ENCODE measurements at regions not wholly inside any gene's neighbourhood (a gene's known extent, or its start where the extent isn't known, plus 50 kb on each side); places are given as distances from the start of the nearest gene placed in this dataset.

DNA sequence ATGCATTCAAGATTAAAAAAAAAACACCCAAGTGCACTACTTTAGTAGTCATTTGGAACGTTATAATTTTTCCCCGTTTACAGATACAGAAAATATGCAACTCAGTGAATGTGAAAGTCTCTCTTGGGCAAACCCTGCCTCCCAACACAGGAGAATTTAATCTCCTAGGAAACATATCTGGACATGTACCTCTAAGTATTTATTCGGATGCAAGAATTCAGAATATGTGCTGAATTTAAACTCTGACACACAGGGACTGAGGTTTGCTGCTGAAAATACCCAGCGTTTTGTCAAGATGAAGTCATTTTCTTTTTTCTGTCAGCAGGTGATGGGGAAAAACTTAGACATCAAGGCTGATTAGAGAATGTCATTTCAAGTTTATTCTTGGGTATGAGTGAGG is 105.4 kb downstream of the ACKR3 start:
- no peak overlapping the region for H3K4me2 ChIP-seq (ENCODE audit: low read length)
- TF ChIP-seq POLR2AphosphoS5 (IDR thresholded peaks at IDR 0.05) (no peak), EP300 (conservative IDR thresholded peaks at IDR 0.05; ENCODE audit: poor library complexity, severe bottlenecking) (no peak), EZH2 (IDR thresholded peaks at IDR 0.05; ENCODE audit: borderline replicate concordance, insufficient read depth, low read length, poor library complexity, severe bottlenecking) (no peak), RAD21 (conservative IDR thresholded peaks at IDR 0.05) (no peak), MXI1 (conservative IDR thresholded peaks at IDR 0.05; ENCODE audit: poor library complexity, severe bottlenecking) (no peak), TAF1 (IDR thresholded peaks at IDR 0.05; ENCODE audit: low read depth) (no peak), SMC3 (conservative IDR thresholded peaks at IDR 0.05; ENCODE audit: poor library complexity) (no peak)
- TF ChIP-seq, protein P1, sequence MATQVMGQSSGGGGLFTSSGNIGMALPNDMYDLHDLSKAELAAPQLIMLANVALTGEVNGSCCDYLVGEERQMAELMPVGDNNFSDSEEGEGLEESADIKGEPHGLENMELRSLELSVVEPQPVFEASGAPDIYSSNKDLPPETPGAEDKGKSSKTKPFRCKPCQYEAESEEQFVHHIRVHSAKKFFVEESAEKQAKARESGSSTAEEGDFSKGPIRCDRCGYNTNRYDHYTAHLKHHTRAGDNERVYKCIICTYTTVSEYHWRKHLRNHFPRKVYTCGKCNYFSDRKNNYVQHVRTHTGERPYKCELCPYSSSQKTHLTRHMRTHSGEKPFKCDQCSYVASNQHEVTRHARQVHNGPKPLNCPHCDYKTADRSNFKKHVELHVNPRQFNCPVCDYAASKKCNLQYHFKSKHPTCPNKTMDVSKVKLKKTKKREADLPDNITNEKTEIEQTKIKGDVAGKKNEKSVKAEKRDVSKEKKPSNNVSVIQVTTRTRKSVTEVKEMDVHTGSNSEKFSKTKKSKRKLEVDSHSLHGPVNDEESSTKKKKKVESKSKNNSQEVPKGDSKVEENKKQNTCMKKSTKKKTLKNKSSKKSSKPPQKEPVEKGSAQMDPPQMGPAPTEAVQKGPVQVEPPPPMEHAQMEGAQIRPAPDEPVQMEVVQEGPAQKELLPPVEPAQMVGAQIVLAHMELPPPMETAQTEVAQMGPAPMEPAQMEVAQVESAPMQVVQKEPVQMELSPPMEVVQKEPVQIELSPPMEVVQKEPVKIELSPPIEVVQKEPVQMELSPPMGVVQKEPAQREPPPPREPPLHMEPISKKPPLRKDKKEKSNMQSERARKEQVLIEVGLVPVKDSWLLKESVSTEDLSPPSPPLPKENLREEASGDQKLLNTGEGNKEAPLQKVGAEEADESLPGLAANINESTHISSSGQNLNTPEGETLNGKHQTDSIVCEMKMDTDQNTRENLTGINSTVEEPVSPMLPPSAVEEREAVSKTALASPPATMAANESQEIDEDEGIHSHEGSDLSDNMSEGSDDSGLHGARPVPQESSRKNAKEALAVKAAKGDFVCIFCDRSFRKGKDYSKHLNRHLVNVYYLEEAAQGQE (IDR thresholded peaks at IDR 0.05; ENCODE audit: borderline replicate concordance), result no peak
- TF ChIP-seq, protein P2, sequence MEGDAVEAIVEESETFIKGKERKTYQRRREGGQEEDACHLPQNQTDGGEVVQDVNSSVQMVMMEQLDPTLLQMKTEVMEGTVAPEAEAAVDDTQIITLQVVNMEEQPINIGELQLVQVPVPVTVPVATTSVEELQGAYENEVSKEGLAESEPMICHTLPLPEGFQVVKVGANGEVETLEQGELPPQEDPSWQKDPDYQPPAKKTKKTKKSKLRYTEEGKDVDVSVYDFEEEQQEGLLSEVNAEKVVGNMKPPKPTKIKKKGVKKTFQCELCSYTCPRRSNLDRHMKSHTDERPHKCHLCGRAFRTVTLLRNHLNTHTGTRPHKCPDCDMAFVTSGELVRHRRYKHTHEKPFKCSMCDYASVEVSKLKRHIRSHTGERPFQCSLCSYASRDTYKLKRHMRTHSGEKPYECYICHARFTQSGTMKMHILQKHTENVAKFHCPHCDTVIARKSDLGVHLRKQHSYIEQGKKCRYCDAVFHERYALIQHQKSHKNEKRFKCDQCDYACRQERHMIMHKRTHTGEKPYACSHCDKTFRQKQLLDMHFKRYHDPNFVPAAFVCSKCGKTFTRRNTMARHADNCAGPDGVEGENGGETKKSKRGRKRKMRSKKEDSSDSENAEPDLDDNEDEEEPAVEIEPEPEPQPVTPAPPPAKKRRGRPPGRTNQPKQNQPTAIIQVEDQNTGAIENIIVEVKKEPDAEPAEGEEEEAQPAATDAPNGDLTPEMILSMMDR (IDR thresholded peaks at IDR 0.05; ENCODE audit: poor library complexity, severe bottlenecking), result no peak
- no peak overlapping the region for H2AFZ ChIP-seq (ENCODE audit: low read depth, low read length)
- H3K36me3 ChIP-seq (ENCODE audit: insufficient read depth, low read length), result no peaks in the 10 kb centered on the region
- no peaks in the 10 kb centered on the region for H3K9me2 ChIP-seq (ENCODE audit: insufficient read depth, low read length)
- no peak overlapping the region for H3K4me3 ChIP-seq (ENCODE audit: low read length)
- H3F3A ChIP-seq (ENCODE audit: insufficient read depth, low read length, poor library complexity, severe bottlenecking), result no peaks in the 10 kb centered on the region
- H3K9ac ChIP-seq (ENCODE audit: low read length), result no peak overlapping the region
- no peak overlapping the region for H3K27ac ChIP-seq (ENCODE audit: low read length)
- peaks cover 5% of the 10 kb centered on the region for H3K9me3 ChIP-seq (ENCODE audit: low read length)
- no peaks in the 10 kb centered on the region for H3K79me2 ChIP-seq (replicated peaks; ENCODE audit: insufficient read depth, low read length)
- no peaks in the 10 kb centered on the region for H4K20me1 ChIP-seq (ENCODE audit: insufficient read depth)
- H3K27me3 ChIP-seq (ENCODE audit: insufficient read depth, low read depth, low read length), result no peaks in the 10 kb centered on the region

DNA sequence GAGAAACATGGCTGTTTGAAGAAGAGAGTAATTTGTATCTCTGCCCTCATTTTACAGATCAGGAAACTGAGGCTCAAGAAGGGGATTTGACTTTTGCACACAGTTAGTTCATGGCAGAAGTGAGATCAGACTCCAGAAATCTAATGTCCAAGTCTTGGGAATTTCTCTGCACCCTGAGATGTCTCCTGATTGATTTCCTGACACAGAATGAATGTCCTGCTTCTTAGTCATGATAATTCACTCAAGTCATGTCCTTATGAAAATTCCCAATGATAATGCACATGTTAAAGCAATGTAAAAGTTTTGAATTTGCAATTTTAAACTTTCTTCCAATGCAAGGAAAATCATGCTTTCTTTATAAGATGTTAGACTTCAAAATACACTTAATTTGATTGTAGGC is 105.9 kb downstream of the ACKR3 start:
- H3K9ac ChIP-seq (ENCODE audit: low read length), result no peak overlapping the region

More for the DNA sequence above, 105.9 kb downstream of the ACKR3 start:
- H3K4me3 ChIP-seq (ENCODE audit: low read length), result no peak overlapping the region
- H2AFZ ChIP-seq (ENCODE audit: low read depth, low read length), result no peak overlapping the region
- no peaks in the 10 kb centered on the region for H3K36me3 ChIP-seq (ENCODE audit: insufficient read depth, low read length)
- H3F3A ChIP-seq (ENCODE audit: insufficient read depth, low read length, poor library complexity, severe bottlenecking), result no peaks in the 10 kb centered on the region
- no peak overlapping the region for H3K27ac ChIP-seq (ENCODE audit: low read length)
- no peaks in the 10 kb centered on the region for H4K20me1 ChIP-seq (ENCODE audit: insufficient read depth)
- no peaks in the 10 kb centered on the region for H3K79me2 ChIP-seq (replicated peaks; ENCODE audit: insufficient read depth, low read length)
- TF ChIP-seq, protein P2 (IDR thresholded peaks at IDR 0.05; ENCODE audit: poor library complexity, severe bottlenecking), result no peak
- TF ChIP-seq SMC3 (conservative IDR thresholded peaks at IDR 0.05; ENCODE audit: poor library complexity), result no peak
- TF ChIP-seq TAF1 (IDR thresholded peaks at IDR 0.05; ENCODE audit: low read depth), result no peak
- TF ChIP-seq EZH2 (IDR thresholded peaks at IDR 0.05; ENCODE audit: borderline replicate concordance, insufficient read depth, low read length, poor library complexity, severe bottlenecking), result no peak
- TF ChIP-seq, protein P1 (IDR thresholded peaks at IDR 0.05; ENCODE audit: borderline replicate concordance), result no peak
- no peak for TF ChIP-seq EP300 (conservative IDR thresholded peaks at IDR 0.05; ENCODE audit: poor library complexity, severe bottlenecking)
- TF ChIP-seq RAD21 (conservative IDR thresholded peaks at IDR 0.05), result no peak
- TF ChIP-seq POLR2AphosphoS5 (IDR thresholded peaks at IDR 0.05), result no peak
- no peak for TF ChIP-seq MXI1 (conservative IDR thresholded peaks at IDR 0.05; ENCODE audit: poor library complexity, severe bottlenecking)
- no peaks in the 10 kb centered on the region for H3K9me2 ChIP-seq (ENCODE audit: insufficient read depth, low read length)
- H3K4me2 ChIP-seq (ENCODE audit: low read length), result no peak overlapping the region
- H3K9me3 ChIP-seq (ENCODE audit: low read length), result peaks cover 5% of the 10 kb centered on the region
- no peaks in the 10 kb centered on the region for H3K27me3 ChIP-seq (ENCODE audit: insufficient read depth, low read depth, low read length)

Measured in neural cell (in vitro differentiated cells).